Spleen (tissue), 11 donors: ENCODE measurements at regions not wholly inside any gene's neighbourhood (a gene's known extent, or its start where the extent isn't known, plus 50 kb on each side); places are given as distances from the start of the nearest gene placed in this dataset.

Source experiments
- DNase-seq: peaks from one replicate; pipeline ENCODE4 v3.0.0-alpha.2; 2020
- H3K27ac ChIP-seq, 8 donors: fragments of 200-600 bp; sonication (generic) in 7 of 8; 1 replicate in 4 of 8; 2 replicates in 4 of 8; pipeline versions ENCODE4 v1.5.0 to v1.8.0; 2016 to 2021; ENCODE audit warnings: inconsistent platforms in 4 of 8, mild to moderate bottlenecking in 4 of 8, moderate library complexity in 1 of 8
- H3K27me3 ChIP-seq, 7 donors: fragments of 200-600 bp; sonication (generic) in 6 of 7; replicated peaks in 1 of 7; 1 replicate in 4 of 7; 2 replicates in 3 of 7; pipeline versions ENCODE4 v1.5.0 to v1.8.0; 2016 to 2021; ENCODE audit warnings: inconsistent platforms in 3 of 7, mild to moderate bottlenecking in 1 of 7
- H3K36me3 ChIP-seq, 6 donors: fragments of 200-600 bp; sonication (generic) in 5 of 6; 1 replicate in 4 of 6; 2 replicates in 2 of 6; pipeline versions ENCODE4 v1.5.0 to v1.8.0; 2016 to 2021; ENCODE audit warnings: inconsistent platforms in 2 of 6
- H3K4me1 ChIP-seq, 6 donors: fragments of 200-600 bp; sonication (generic) in 5 of 6; 1 replicate in 3 of 6; 2 replicates in 3 of 6; pipeline versions ENCODE4 v1.5.0 to v1.8.0; 2016 to 2021; ENCODE audit warnings: inconsistent platforms in 3 of 6
- H3K4me3 ChIP-seq, 8 donors: fragments of 200-600 bp; sonication (generic) in 7 of 8; 1 replicate in 4 of 8; 2 replicates in 4 of 8; pipeline versions ENCODE4 v1.5.0 to v1.8.0; 2016 to 2021; ENCODE audit warnings: inconsistent platforms in 4 of 8, mild to moderate bottlenecking in 4 of 8, moderate library complexity in 2 of 8
- H3K9me3 ChIP-seq, 8 donors: fragments of 200-600 bp; sonication (generic) in 7 of 8; 1 replicate in 4 of 8; 2 replicates in 4 of 8; pipeline versions ENCODE4 v1.5.0 to v1.8.0; 2016 to 2021; ENCODE audit warnings: inconsistent platforms in 4 of 8
- POLR2A ChIP-seq, 3 donors: fragments of 450-650 bp; IDR thresholded peaks; one replicate each; pipeline ENCODE4 v1.5.1; 2017; ENCODE audit warnings: antibody characterized with exemption in 3 of 3, mild to moderate bottlenecking in 1 of 3
- POLR2AphosphoS5 ChIP-seq, 3 donors: sonication (generic); formaldehyde crosslinking; IDR thresholded peaks; one replicate each; pipeline ENCODE4 v1.5.1; 2017; ENCODE audit warnings: antibody characterized with exemption in 3 of 3
- WGBS, 5 donors: extraction: QIAGEN DNeasy Blood & Tissue Kit in 3 of 5; methylation state at CpG; one replicate each; pipeline versions ENCODE4 v1.1.5 to v1.1.7; 2013 to 2018; 5-methylcytosine and 5-hydroxymethylcytosine counted together
- intact Hi-C: fragments of 100-400 bp; cut with DNase I; formaldehyde crosslinking; loops from one replicate; pipeline ENCODE4 v1.15.0; 2023; ENCODE audit warnings: low total_unique reads
- TF ChIP-seq, protein P1 (sequence below), 11 experiments: fragments of 200-600 bp in 7 of 11; fragments of 450-650 bp in 4 of 11; sonication (generic) in 4 of 11; IDR thresholded peaks in 8 of 11; conservative IDR thresholded peaks in 3 of 11; 1 replicate in 7 of 11; 2 replicates in 4 of 11; pipeline versions ENCODE4 v1.4.0 to v1.8.0; 2016 to 2021; ENCODE audit warnings: antibody characterized with exemption in 11 of 11, inconsistent platforms in 4 of 11, mild to moderate bottlenecking in 1 of 11
- donor health status: healthy with polysubstance abuse.
- donor health status: DM: no; HTN: no; CAD: no; lungs with moderate emphysema.
- donor health status: DM: no; HTN: no; CAD: no.
- donor health status: Bipolar disorder and iron deficiency.
- donor health status: healthy.
- donor health status: DM: no; HTN: no; CAD: no.
- donor health status: DM: yes; HTN: yes; CAD: no.

DNA sequence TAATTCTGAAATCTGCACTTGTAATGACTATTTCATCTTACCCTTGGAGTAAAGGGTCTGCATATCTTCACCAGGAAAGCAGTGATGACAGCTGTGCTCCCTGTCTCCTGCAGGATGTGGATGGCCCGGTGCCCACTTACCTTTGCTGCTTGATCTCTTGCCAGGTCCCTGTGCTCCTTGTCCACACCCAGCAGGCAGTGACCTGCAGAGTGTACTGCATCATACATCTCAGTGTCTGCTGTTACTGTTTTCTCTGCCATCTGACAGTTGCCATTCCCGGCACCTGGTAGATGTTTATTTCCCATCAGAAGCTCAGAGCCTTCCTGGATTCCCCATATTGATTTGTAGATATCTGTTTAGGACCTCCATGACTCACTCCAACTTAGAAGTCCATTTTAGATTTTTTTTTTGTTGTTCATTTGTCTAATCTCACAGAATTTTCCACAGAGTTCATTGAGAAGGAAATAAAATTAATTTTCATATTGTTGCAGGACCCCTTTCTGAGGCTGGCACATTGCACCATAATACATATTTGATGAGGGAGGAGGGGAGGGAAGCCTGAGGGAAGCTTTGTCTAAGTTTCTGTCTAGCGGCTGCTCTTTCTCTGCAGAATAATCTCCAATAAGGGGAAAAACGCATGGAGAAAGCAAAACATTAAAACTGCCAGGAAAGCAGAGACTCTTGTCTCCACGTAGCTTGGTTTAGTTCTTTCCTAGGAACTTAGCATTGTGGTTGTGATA, 697.5 kb upstream of the RAB6C start:
- 77 to 87% (median 84%) methylated on average over 5 of the region's 5 CpGs for WGBS, 5 donors
- no peak overlapping the region for H3K27ac ChIP-seq
- TF ChIP-seq POLR2A (IDR thresholded peaks at IDR 0.05) (no peak), POLR2AphosphoS5 (IDR thresholded peaks at IDR 0.05) (no peak)
- TF ChIP-seq, protein P1, sequence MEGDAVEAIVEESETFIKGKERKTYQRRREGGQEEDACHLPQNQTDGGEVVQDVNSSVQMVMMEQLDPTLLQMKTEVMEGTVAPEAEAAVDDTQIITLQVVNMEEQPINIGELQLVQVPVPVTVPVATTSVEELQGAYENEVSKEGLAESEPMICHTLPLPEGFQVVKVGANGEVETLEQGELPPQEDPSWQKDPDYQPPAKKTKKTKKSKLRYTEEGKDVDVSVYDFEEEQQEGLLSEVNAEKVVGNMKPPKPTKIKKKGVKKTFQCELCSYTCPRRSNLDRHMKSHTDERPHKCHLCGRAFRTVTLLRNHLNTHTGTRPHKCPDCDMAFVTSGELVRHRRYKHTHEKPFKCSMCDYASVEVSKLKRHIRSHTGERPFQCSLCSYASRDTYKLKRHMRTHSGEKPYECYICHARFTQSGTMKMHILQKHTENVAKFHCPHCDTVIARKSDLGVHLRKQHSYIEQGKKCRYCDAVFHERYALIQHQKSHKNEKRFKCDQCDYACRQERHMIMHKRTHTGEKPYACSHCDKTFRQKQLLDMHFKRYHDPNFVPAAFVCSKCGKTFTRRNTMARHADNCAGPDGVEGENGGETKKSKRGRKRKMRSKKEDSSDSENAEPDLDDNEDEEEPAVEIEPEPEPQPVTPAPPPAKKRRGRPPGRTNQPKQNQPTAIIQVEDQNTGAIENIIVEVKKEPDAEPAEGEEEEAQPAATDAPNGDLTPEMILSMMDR (IDR thresholded peaks at IDR 0.05 in 8 of 11, conservative IDR thresholded peaks at IDR 0.05 in 3 of 11): no peak
- no peak for DNase-seq
- intact Hi-C loops: no loop called here
- no peak overlapping the region for H3K4me3 ChIP-seq
- peaks cover 0 to 12% (median 3%) of the 10 kb centered on the region in 8 donors for H3K9me3 ChIP-seq
- no peaks in the 10 kb centered on the region for H3K36me3 ChIP-seq
- no peaks in the 10 kb centered on the region for H3K27me3 ChIP-seq
- no peaks in the 10 kb centered on the region for H3K4me1 ChIP-seq

GRCh38 chr2:129285012-129285411, 694.5 kb upstream of the RAB6C start:
- intact Hi-C loops: no loop called here
- DNase-seq: no peak
- Histone ChIP-seq H3K4me1 (no peaks in the 10 kb centered on the region), H3K27me3 (no peaks in the 10 kb centered on the region), H3K36me3 (no peaks in the 10 kb centered on the region), H3K4me3 (no peak overlapping the region), H3K27ac (no peak overlapping the region), H3K9me3 (peaks cover 0 to 2% (median under 1%) of the 10 kb centered on the region in 8 donors)
- TF ChIP-seq POLR2A (IDR thresholded peaks at IDR 0.05) (no peak), POLR2AphosphoS5 (IDR thresholded peaks at IDR 0.05) (no peak)
- TF ChIP-seq, protein P1 (IDR thresholded peaks at IDR 0.05 in 8 of 11, conservative IDR thresholded peaks at IDR 0.05 in 3 of 11): no peak

- H3K9me3 ChIP-seq: peaks cover 0 to 6% (median 0%) of the 10 kb centered on the region in 8 donors
- 0 to 46% (median 0%) methylated on average over 1 of the region's 1 CpG for WGBS, 5 donors
- no peak for DNase-seq
- H3K27ac ChIP-seq: no peak overlapping the region
- TF ChIP-seq POLR2AphosphoS5 (IDR thresholded peaks at IDR 0.05) (no peak), POLR2A (IDR thresholded peaks at IDR 0.05) (no peak)
- TF ChIP-seq, protein P1 (IDR thresholded peaks at IDR 0.05 in 8 of 11, conservative IDR thresholded peaks at IDR 0.05 in 3 of 11): no peak
- intact Hi-C loops: no loop called here
- no peaks in the 10 kb centered on the region for H3K36me3 ChIP-seq
- H3K4me1 ChIP-seq: peaks cover 0 to 3% (median 0%) of the 10 kb centered on the region in 6 donors
- H3K4me3 ChIP-seq: no peak overlapping the region
- peaks cover 0 to 5% (median 0%) of the 10 kb centered on the region in 7 donors for H3K27me3 ChIP-seq
Measured at GRCh38 chr2:129293326-129293725, 686.1 kb upstream of the RAB6C start.

GRCh38 chr2:129296396-129296795, 683.1 kb upstream of the RAB6C start:
- WGBS, 5 donors: 76 to 88% (median 81%) methylated on average over 4 of the region's 4 CpGs
- DNase-seq: no peak

More at GRCh38 chr2:129296396-129296795, 683.1 kb upstream of the RAB6C start:
- intact Hi-C loops: no loop called here
- TF ChIP-seq POLR2AphosphoS5 (IDR thresholded peaks at IDR 0.05) (no peak), POLR2A (IDR thresholded peaks at IDR 0.05) (no peak)
- TF ChIP-seq, protein P1 (IDR thresholded peaks at IDR 0.05 in 8 of 11, conservative IDR thresholded peaks at IDR 0.05 in 3 of 11): no peak
- Histone ChIP-seq H3K4me3 (no peak overlapping the region), H3K9me3 (peaks cover 0 to 6% (median 0%) of the 10 kb centered on the region in 8 donors), H3K27me3 (peaks cover 0 to 4% (median 0%) of the 10 kb centered on the region in 7 donors), H3K36me3 (no peaks in the 10 kb centered on the region), H3K4me1 (peaks cover 0 to 3% (median 0%) of the 10 kb centered on the region in 6 donors), H3K27ac (no peak overlapping the region)
